Neural progenitor cell (in vitro differentiated cells): ENCODE measurements at regions not wholly inside any gene's neighbourhood (a gene's known extent, or its start where the extent isn't known, plus 50 kb on each side); places are given as distances from the start of the nearest gene placed in this dataset.

Source experiments
- DNase-seq: peaks from one replicate; pipeline ENCODE4 v3.0.0-alpha.2; 2016; ENCODE audit warnings: low spot score
- H2AFZ ChIP-seq: fragments of 200-600 bp; sonication (generic); replicated peaks from 2 replicates; pipeline ENCODE4 v1.6.1; 2016; ENCODE audit warnings: antibody characterized with exemption
- H3F3A ChIP-seq: fragments of 200-600 bp; sonication (generic); 2 replicates; pipeline ENCODE4 v1.6.1; 2016; ENCODE audit warnings: antibody characterized with exemption, low read depth
- H3K27ac ChIP-seq: fragments of 200-600 bp; sonication (generic); 2 replicates; pipeline ENCODE4 v1.5.1; 2016; ENCODE audit warnings: mild to moderate bottlenecking
- H3K27me3 ChIP-seq: fragments of 200-600 bp; sonication (generic); 2 replicates; pipeline ENCODE4 v1.6.1; 2016; ENCODE audit warnings: mild to moderate bottlenecking, moderate library complexity
- H3K36me3 ChIP-seq: fragments of 200-600 bp; sonication (generic); 2 replicates; pipeline ENCODE4 v1.5.1; 2016
- H3K4me1 ChIP-seq: fragments of 200-600 bp; sonication (generic); 2 replicates; pipeline ENCODE4 v1.6.1; 2016; ENCODE audit warnings: mixed run types
- H3K4me2 ChIP-seq: fragments of 200-600 bp; sonication (generic); 2 replicates; pipeline ENCODE4 v1.6.1; 2016
- H3K4me3 ChIP-seq: fragments of 200-600 bp; sonication (generic); 2 replicates; pipeline ENCODE4 v1.5.1; 2016
- H3K79me2 ChIP-seq: fragments of 200-600 bp; sonication (generic); 2 replicates; pipeline ENCODE4 v1.6.1; 2016; ENCODE audit warnings: low read depth
- H3K9ac ChIP-seq: fragments of 200-600 bp; sonication (generic); 2 replicates; pipeline ENCODE4 v1.6.1; 2016
- H3K9me3 ChIP-seq: fragments of 200-600 bp; sonication (generic); 2 replicates; pipeline ENCODE4 v1.5.1; 2016; ENCODE audit warnings: low read depth
- H4K20me1 ChIP-seq: fragments of 200-600 bp; sonication (generic); 2 replicates; pipeline ENCODE4 v1.6.1; 2016; ENCODE audit warnings: low read depth
- H3K27ac Mint-ChIP-seq: 3 replicates; pipeline ENCODE4 v1.8.0; 2021; ENCODE audit warnings: mixed read lengths
- H3K27me3 Mint-ChIP-seq: 2 replicates; pipeline ENCODE4 v1.8.0; 2022; ENCODE audit warnings: low read depth, mild to moderate bottlenecking, inconsistent platforms, moderate library complexity, mixed read lengths; ENCODE audit not compliant: insufficient read depth
- H3K36me3 Mint-ChIP-seq: 3 replicates; pipeline ENCODE4 v1.8.0; 2021; ENCODE audit warnings: mixed read lengths
- H3K4me1 Mint-ChIP-seq: 3 replicates; pipeline ENCODE4 v1.8.0; 2021; ENCODE audit warnings: mixed read lengths
- H3K4me3 Mint-ChIP-seq: 3 replicates; pipeline ENCODE4 v1.8.0; 2021; ENCODE audit warnings: mild to moderate bottlenecking, moderate library complexity, mixed read lengths
- H3K9me3 Mint-ChIP-seq: 3 replicates; pipeline ENCODE4 v1.8.0; 2020; ENCODE audit warnings: mixed read lengths
- EZH2 ChIP-seq: fragments of 200-600 bp; sonication (generic); IDR thresholded peaks from 2 replicates; pipeline ENCODE4 v1.6.1; 2017; ENCODE audit warnings: antibody characterized with exemption, mild to moderate bottlenecking, moderate library complexity
- EZH2phosphoT487 ChIP-seq: fragments of 200-600 bp; sonication (generic); IDR thresholded peaks from 2 replicates; pipeline ENCODE4 v1.6.1; 2017; ENCODE audit warnings: antibody characterized with exemption
- TF ChIP-seq, protein P1 (sequence below): fragments of 200-600 bp; sonication (generic); IDR thresholded peaks from 2 replicates; pipeline ENCODE4 v1.5.1; 2017; ENCODE audit warnings: antibody characterized with exemption, mild to moderate bottlenecking

- no peak overlapping the region for H3K27ac ChIP-seq
- Mint-ChIP-seq H3K4me3 (no peak overlapping the region), H3K9me3 (no peaks in the 10 kb centered on the region), H3K4me1 (peaks cover 9% of the 10 kb centered on the region), H3K27ac (no peak overlapping the region), H3K36me3 (no peaks in the 10 kb centered on the region), H3K27me3 (peaks cover 3% of the 10 kb centered on the region)
- H2AFZ ChIP-seq, result no peak overlapping the region
- no peak for DNase-seq
- no peaks in the 10 kb centered on the region for H3K27me3 ChIP-seq
- no peaks in the 10 kb centered on the region for H3K79me2 ChIP-seq
- H3K9me3 ChIP-seq, result no peaks in the 10 kb centered on the region
- H3F3A ChIP-seq, result no peaks in the 10 kb centered on the region
- peaks cover 10% of the 10 kb centered on the region for H3K4me1 ChIP-seq
- no peaks in the 10 kb centered on the region for H4K20me1 ChIP-seq
- H3K9ac ChIP-seq, result no peak overlapping the region
- no peak for TF ChIP-seq EZH2phosphoT487
- TF ChIP-seq, protein P1, sequence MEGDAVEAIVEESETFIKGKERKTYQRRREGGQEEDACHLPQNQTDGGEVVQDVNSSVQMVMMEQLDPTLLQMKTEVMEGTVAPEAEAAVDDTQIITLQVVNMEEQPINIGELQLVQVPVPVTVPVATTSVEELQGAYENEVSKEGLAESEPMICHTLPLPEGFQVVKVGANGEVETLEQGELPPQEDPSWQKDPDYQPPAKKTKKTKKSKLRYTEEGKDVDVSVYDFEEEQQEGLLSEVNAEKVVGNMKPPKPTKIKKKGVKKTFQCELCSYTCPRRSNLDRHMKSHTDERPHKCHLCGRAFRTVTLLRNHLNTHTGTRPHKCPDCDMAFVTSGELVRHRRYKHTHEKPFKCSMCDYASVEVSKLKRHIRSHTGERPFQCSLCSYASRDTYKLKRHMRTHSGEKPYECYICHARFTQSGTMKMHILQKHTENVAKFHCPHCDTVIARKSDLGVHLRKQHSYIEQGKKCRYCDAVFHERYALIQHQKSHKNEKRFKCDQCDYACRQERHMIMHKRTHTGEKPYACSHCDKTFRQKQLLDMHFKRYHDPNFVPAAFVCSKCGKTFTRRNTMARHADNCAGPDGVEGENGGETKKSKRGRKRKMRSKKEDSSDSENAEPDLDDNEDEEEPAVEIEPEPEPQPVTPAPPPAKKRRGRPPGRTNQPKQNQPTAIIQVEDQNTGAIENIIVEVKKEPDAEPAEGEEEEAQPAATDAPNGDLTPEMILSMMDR, result no peak
- no peak for TF ChIP-seq EZH2
- no peak overlapping the region for H3K4me3 ChIP-seq
- no peaks in the 10 kb centered on the region for H3K36me3 ChIP-seq
- H3K4me2 ChIP-seq, result no peak overlapping the region
These were observed 528.0 kb upstream of the SGCG start for GRCh38 chr13:22652796-22653195.

DNA sequence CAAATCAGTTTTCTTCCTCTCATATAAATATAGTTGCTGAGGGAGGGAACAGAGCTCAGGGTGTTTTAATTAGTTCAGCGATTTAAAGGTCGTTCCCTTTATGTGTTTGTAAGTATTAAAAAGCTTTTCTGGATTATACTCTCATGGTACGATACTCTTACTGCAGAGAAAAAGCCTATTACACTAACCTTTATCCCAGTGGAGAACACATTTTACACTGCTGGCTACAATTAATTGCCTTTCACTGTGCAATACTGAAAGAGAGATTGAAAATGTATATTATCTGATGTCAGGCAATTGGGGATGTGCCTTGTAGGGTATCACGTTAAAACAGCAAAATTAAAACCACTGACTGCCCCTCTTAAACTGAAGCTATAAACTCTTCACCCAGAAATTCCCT is 526.9 kb upstream of the SGCG start:
- TF ChIP-seq EZH2 (no peak), EZH2phosphoT487 (no peak)
- TF ChIP-seq, protein P1, result no peak
- Histone ChIP-seq H3K9ac (no peak overlapping the region), H3K4me2 (no peak overlapping the region), H3K27ac (no peak overlapping the region), H3K36me3 (no peaks in the 10 kb centered on the region), H3K9me3 (no peaks in the 10 kb centered on the region), H3K4me1 (no peaks in the 10 kb centered on the region), H3K4me3 (no peak overlapping the region), H3F3A (no peaks in the 10 kb centered on the region), H3K27me3 (no peaks in the 10 kb centered on the region), H3K79me2 (no peaks in the 10 kb centered on the region), H2AFZ (peak overlapping the region; percentile 37), H4K20me1 (no peaks in the 10 kb centered on the region)
- Mint-ChIP-seq H3K36me3 (no peaks in the 10 kb centered on the region), H3K4me1 (no peaks in the 10 kb centered on the region), H3K27ac (no peak overlapping the region), H3K27me3 (peaks cover 3% of the 10 kb centered on the region), H3K4me3 (no peak overlapping the region), H3K9me3 (no peaks in the 10 kb centered on the region)
- no peak for DNase-seq

DNA sequence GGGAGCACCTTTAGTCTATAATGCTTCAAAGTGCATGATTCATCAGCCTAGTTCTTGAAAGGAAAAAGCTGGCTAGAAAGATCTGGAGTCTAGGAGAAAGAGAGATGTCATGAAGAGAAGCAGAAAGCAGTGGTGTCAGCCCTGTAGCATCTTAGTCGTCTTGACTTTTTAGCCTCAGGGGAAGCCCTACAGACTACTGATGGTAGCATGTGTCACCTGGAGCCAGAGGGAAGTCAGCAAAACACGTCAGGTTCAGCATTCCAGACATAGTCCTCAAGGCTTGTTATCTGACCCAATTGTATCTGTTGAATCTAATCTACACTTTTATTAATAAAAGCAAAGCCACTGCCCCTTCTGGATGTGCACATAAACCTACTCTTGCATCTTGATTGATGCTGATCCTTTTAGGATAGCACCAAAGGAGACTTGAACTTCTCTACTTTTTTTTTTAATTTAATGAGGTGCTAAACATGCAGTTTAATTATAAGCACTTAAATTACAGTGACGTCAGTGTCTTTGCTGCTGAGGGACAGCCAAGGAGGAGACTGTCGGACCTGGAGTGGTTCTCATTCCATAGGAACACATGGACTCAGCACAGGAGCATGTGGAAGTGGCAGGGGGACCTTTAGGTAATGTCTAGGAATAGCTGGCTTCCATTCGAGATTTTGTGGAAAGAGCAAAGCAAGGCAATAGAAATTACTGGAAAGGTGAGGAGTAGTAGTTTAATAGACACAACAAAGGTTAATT is 525.5 kb upstream of the SGCG start:
- H3K9me3 Mint-ChIP-seq, result no peaks in the 10 kb centered on the region
- Histone ChIP-seq H3F3A (no peaks in the 10 kb centered on the region), H3K79me2 (no peaks in the 10 kb centered on the region), H4K20me1 (no peaks in the 10 kb centered on the region), H3K4me2 (no peak overlapping the region), H3K27me3 (no peaks in the 10 kb centered on the region), H3K27ac (no peak overlapping the region), H3K36me3 (no peaks in the 10 kb centered on the region), H2AFZ (no peak overlapping the region), H3K4me3 (no peak overlapping the region), H3K9me3 (no peaks in the 10 kb centered on the region), H3K4me1 (no peaks in the 10 kb centered on the region), H3K9ac (no peak overlapping the region)
- no peaks in the 10 kb centered on the region for H3K36me3 Mint-ChIP-seq
- no peak overlapping the region for H3K4me3 Mint-ChIP-seq
- no peak for DNase-seq
- H3K27me3 Mint-ChIP-seq, result peaks cover 3% of the 10 kb centered on the region
- H3K4me1 Mint-ChIP-seq, result no peaks in the 10 kb centered on the region
- TF ChIP-seq EZH2phosphoT487 (no peak), EZH2 (no peak)
- TF ChIP-seq, protein P1, result no peak
- no peak overlapping the region for H3K27ac Mint-ChIP-seq
